WTC11 (cell line): ENCODE measurements at regions not wholly inside any gene's neighbourhood (a gene's known extent, or its start where the extent isn't known, plus 50 kb on each side); places are given as distances from the start of the nearest gene placed in this dataset.

Experiments
- ATAC-seq: fragments of 200-7000 bp; cut with Tn5 transposase; 2 replicates; pipeline ENCODE4 v1.10.0; 2021; ENCODE audit warnings: mild to moderate bottlenecking, moderate library complexity
- CTCF ChIA-PET: fragments of 300-600 bp; sonication (Branson Sonifier 250); formaldehyde crosslinking; loops from one replicate; lab custom pipeline; 2021; ENCODE audit warnings: antibody characterized with exemption; lab: Charles Lee
- POLR2A ChIA-PET: fragments of 350-600 bp; sonication (Branson Sonifier 250); formaldehyde crosslinking; loops from one replicate; lab custom pipeline; 2021; ENCODE audit warnings: antibody characterized with exemption; lab: Charles Lee
- DNase-seq: peaks from one replicate; pipeline ENCODE4 v3.0.0; 2021; ENCODE audit warnings: low spot score
- H3K27ac Mint-ChIP-seq: 2 replicates; pipeline ENCODE4 v1.8.0; 2021; ENCODE audit warnings: mixed read lengths
- H3K27me3 Mint-ChIP-seq: 2 replicates; pipeline ENCODE4 v1.8.0; 2021; ENCODE audit warnings: low read depth, mild to moderate bottlenecking, moderate library complexity, mixed read lengths
- H3K36me3 Mint-ChIP-seq: 2 replicates; pipeline ENCODE4 v1.8.0; 2021; ENCODE audit warnings: mixed read lengths
- H3K4me1 Mint-ChIP-seq: 2 replicates; pipeline ENCODE4 v1.8.0; 2022; ENCODE audit warnings: mixed read lengths
- H3K4me3 Mint-ChIP-seq: 2 replicates; pipeline ENCODE4 v1.8.0; 2021; ENCODE audit warnings: mild to moderate bottlenecking, moderate library complexity, mixed read lengths
- H3K9me3 Mint-ChIP-seq: 2 replicates; pipeline ENCODE4 v1.8.0; 2021; ENCODE audit warnings: mixed read lengths
- CREB1 ChIP-seq: sonication (generic); formaldehyde crosslinking; IDR thresholded peaks from 2 replicates; pipeline ENCODE4 v1.8.0; 2023; ENCODE audit warnings: mild to moderate bottlenecking, missing genetic modification reagents
- ETV6 ChIP-seq: sonication (generic); formaldehyde crosslinking; IDR thresholded peaks from 2 replicates; pipeline ENCODE4 v1.8.1; 2022; ENCODE audit warnings: mild to moderate bottlenecking, missing genetic modification reagents
- IRF2 ChIP-seq: sonication (generic); formaldehyde crosslinking; IDR thresholded peaks from 2 replicates; pipeline ENCODE4 v1.8.0; 2022; ENCODE audit warnings: low read depth, missing genetic modification reagents, borderline replicate concordance
- JAZF1 ChIP-seq: fragments of 250-450 bp; sonication (Bioruptor Pico); IDR thresholded peaks from 2 replicates; pipeline ENCODE4 v1.9.0; 2021; ENCODE audit warnings: moderate library complexity, mild to moderate bottlenecking, inconsistent platforms
- MYBL2 ChIP-seq: sonication (generic); formaldehyde crosslinking; IDR thresholded peaks from 2 replicates; pipeline ENCODE4 v1.8.1; 2023; ENCODE audit warnings: mild to moderate bottlenecking, moderate library complexity, missing genetic modification reagents
- NFATC4 ChIP-seq: fragments of 250-450 bp; sonication (Bioruptor Pico); IDR thresholded peaks from 2 replicates; pipeline ENCODE4 v1.9.0; 2021; ENCODE audit warnings: mild to moderate bottlenecking
- NR2C2 ChIP-seq: sonication (generic); formaldehyde crosslinking; IDR thresholded peaks from 2 replicates; pipeline ENCODE4 v1.8.0; 2022; ENCODE audit warnings: mild to moderate bottlenecking, missing genetic modification reagents
- NR3C1 ChIP-seq: sonication (generic); formaldehyde crosslinking; conservative IDR thresholded peaks from 2 replicates; pipeline ENCODE4 v1.8.1; 2023; ENCODE audit warnings: low read depth, mild to moderate bottlenecking, missing genetic modification reagents
- PRRX2 ChIP-seq: fragments of 250-450 bp; sonication (Bioruptor Pico); IDR thresholded peaks from 2 replicates; pipeline ENCODE4 v1.8.0; 2021; ENCODE audit warnings: mild to moderate bottlenecking
- RORB ChIP-seq: fragments of 250-450 bp; sonication (Bioruptor Pico); IDR thresholded peaks from 2 replicates; pipeline ENCODE4 v1.9.0; 2021; ENCODE audit warnings: mild to moderate bottlenecking
- TEAD1 ChIP-seq: sonication (generic); formaldehyde crosslinking; IDR thresholded peaks from 2 replicates; pipeline ENCODE4 v1.8.0; 2022; ENCODE audit warnings: mild to moderate bottlenecking, missing genetic modification reagents
- ZNF317 ChIP-seq: sonication (generic); formaldehyde crosslinking; IDR thresholded peaks from 2 replicates; pipeline ENCODE4 v1.8.1; 2023; ENCODE audit warnings: low read depth, mild to moderate bottlenecking, moderate library complexity, missing genetic modification reagents, borderline replicate concordance
- ZNF396 ChIP-seq: fragments of 250-450 bp; sonication (Bioruptor Pico); IDR thresholded peaks from 2 replicates; pipeline ENCODE4 v1.8.0; 2021; ENCODE audit warnings: mild to moderate bottlenecking, moderate library complexity, borderline replicate concordance
- ZNF416 ChIP-seq: fragments of 250-450 bp; sonication (Bioruptor Pico); IDR thresholded peaks from 2 replicates; pipeline ENCODE4 v1.9.0; 2021; ENCODE audit warnings: mild to moderate bottlenecking, inconsistent platforms
- TF ChIP-seq, protein P1 (sequence below): fragments of 200-600 bp; IDR thresholded peaks from 2 replicates; pipeline ENCODE4 v1.8.0; 2022; ENCODE audit warnings: antibody characterized with exemption
- TF ChIP-seq, protein P2 (sequence below): fragments of 250-450 bp; sonication (Bioruptor Pico); IDR thresholded peaks from 2 replicates; pipeline ENCODE4 v2.1.2; 2022; ENCODE audit warnings: mild to moderate bottlenecking, moderate library complexity
- TF ChIP-seq, protein P3 (sequence below): sonication (generic); formaldehyde crosslinking; IDR thresholded peaks from 2 replicates; pipeline ENCODE4 v1.8.0; 2022; ENCODE audit warnings: mild to moderate bottlenecking, missing genetic modification reagents
- TF ChIP-seq, protein P4 (sequence below): sonication (generic); formaldehyde crosslinking; IDR thresholded peaks from 2 replicates; pipeline ENCODE4 v1.8.1; 2022; ENCODE audit warnings: low read depth, missing genetic modification reagents, borderline replicate concordance
- TF ChIP-seq, protein P5 (sequence below): fragments of 250-450 bp; sonication (Bioruptor Pico); IDR thresholded peaks from 2 replicates; pipeline ENCODE4 v1.9.0; 2021; ENCODE audit warnings: mild to moderate bottlenecking
- TF ChIP-seq, protein P6 (sequence below): sonication (generic); formaldehyde crosslinking; IDR thresholded peaks from 2 replicates; pipeline ENCODE4 v1.8.0; 2022; ENCODE audit warnings: missing genetic modification reagents
- TF ChIP-seq, protein P7 (sequence below): sonication (generic); formaldehyde crosslinking; IDR thresholded peaks from 2 replicates; pipeline ENCODE4 v1.8.0; 2023; ENCODE audit warnings: missing genetic modification reagents
- TF ChIP-seq, protein P8 (sequence below): sonication (generic); formaldehyde crosslinking; IDR thresholded peaks from 2 replicates; pipeline ENCODE4 v1.8.0; 2022; ENCODE audit warnings: mild to moderate bottlenecking, missing genetic modification reagents

DNA sequence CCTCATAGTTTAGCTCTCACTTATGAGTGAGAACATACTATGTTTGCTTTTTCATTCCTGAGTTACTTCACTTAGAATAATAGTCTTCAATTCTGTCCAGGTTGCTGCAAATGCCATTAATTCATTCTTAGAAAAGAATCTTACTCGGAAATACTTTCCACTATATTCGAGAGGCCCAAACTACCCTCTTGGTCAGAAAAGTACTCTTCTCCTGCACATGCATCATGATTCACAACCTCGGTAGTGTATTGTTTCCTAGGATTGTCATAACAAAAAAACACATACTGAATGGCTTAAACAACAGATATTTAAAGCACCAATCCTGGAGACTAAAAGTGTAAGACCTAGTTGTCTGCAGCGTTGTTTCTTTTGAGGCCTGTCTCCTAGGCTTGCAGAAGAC lies 364.0 kb upstream of the SLC14A2 start:
- POLR2A ChIA-PET = no interaction called here

DNA sequence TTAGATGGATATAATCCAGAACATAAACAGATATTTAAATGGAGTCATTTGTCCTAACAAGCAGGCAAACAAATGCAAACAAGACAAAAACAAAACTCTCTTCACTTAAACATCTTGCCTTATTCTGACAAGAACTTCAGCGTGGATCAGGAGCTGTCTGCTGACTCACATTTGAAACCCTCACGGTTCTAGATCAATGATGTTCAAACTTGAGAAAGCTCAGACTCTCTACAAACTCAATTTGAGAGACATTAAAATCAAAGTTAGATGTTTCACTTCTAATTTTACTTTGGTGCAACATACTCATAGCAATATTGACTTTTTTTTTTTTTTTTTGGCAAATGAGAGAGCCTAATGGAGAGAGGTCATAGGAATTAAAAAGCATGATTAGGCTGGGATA lies 362.8 kb upstream of the SLC14A2 start:
- H3K27me3 Mint-ChIP-seq = no peaks in the 10 kb centered on the region
- ChIA-PET CTCF (no interaction called here), POLR2A (no interaction called here)
- ATAC-seq (no peak), DNase-seq (no peak)
- H3K9me3 Mint-ChIP-seq = no peaks in the 10 kb centered on the region
- H3K36me3 Mint-ChIP-seq = no peaks in the 10 kb centered on the region
- H3K27ac Mint-ChIP-seq = no peak overlapping the region
- TF ChIP-seq JAZF1 (CRISPR knock-in tag) = no peak
- TF ChIP-seq MYBL2 (CRISPR knock-in tag) = no peak
- TF ChIP-seq RORB (CRISPR knock-in tag) = no peak
- TF ChIP-seq ZNF396 (CRISPR knock-in tag) = no peak
- TF ChIP-seq NFATC4 (CRISPR knock-in tag) = no peak
- TF ChIP-seq, protein P1, sequence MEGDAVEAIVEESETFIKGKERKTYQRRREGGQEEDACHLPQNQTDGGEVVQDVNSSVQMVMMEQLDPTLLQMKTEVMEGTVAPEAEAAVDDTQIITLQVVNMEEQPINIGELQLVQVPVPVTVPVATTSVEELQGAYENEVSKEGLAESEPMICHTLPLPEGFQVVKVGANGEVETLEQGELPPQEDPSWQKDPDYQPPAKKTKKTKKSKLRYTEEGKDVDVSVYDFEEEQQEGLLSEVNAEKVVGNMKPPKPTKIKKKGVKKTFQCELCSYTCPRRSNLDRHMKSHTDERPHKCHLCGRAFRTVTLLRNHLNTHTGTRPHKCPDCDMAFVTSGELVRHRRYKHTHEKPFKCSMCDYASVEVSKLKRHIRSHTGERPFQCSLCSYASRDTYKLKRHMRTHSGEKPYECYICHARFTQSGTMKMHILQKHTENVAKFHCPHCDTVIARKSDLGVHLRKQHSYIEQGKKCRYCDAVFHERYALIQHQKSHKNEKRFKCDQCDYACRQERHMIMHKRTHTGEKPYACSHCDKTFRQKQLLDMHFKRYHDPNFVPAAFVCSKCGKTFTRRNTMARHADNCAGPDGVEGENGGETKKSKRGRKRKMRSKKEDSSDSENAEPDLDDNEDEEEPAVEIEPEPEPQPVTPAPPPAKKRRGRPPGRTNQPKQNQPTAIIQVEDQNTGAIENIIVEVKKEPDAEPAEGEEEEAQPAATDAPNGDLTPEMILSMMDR = no peak
- no peak for TF ChIP-seq IRF2
- TF ChIP-seq, protein P2, sequence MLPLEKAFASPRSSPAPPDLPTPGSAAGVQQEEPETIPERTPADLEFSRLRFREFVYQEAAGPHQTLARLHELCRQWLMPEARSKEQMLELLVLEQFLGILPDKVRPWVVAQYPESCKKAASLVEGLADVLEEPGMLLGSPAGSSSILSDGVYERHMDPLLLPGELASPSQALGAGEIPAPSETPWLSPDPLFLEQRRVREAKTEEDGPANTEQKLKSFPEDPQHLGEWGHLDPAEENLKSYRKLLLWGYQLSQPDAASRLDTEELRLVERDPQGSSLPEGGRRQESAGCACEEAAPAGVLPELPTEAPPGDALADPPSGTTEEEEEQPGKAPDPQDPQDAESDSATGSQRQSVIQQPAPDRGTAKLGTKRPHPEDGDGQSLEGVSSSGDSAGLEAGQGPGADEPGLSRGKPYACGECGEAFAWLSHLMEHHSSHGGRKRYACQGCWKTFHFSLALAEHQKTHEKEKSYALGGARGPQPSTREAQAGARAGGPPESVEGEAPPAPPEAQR (CRISPR knock-in tag) = no peak
- TF ChIP-seq, protein P3, sequence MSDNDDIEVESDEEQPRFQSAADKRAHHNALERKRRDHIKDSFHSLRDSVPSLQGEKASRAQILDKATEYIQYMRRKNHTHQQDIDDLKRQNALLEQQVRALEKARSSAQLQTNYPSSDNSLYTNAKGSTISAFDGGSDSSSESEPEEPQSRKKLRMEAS (CRISPR knock-in tag) = no peak
- TF ChIP-seq, protein P4, sequence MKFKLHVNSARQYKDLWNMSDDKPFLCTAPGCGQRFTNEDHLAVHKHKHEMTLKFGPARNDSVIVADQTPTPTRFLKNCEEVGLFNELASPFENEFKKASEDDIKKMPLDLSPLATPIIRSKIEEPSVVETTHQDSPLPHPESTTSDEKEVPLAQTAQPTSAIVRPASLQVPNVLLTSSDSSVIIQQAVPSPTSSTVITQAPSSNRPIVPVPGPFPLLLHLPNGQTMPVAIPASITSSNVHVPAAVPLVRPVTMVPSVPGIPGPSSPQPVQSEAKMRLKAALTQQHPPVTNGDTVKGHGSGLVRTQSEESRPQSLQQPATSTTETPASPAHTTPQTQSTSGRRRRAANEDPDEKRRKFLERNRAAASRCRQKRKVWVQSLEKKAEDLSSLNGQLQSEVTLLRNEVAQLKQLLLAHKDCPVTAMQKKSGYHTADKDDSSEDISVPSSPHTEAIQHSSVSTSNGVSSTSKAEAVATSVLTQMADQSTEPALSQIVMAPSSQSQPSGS (CRISPR knock-in tag) = no peak
- no peak for TF ChIP-seq ZNF317 (CRISPR knock-in tag)
- no peak for TF ChIP-seq CREB1 (CRISPR knock-in tag)
- TF ChIP-seq, protein P5, sequence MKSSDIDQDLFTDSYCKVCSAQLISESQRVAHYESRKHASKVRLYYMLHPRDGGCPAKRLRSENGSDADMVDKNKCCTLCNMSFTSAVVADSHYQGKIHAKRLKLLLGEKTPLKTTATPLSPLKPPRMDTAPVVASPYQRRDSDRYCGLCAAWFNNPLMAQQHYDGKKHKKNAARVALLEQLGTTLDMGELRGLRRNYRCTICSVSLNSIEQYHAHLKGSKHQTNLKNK (CRISPR knock-in tag) = no peak
- TF ChIP-seq, protein P6, sequence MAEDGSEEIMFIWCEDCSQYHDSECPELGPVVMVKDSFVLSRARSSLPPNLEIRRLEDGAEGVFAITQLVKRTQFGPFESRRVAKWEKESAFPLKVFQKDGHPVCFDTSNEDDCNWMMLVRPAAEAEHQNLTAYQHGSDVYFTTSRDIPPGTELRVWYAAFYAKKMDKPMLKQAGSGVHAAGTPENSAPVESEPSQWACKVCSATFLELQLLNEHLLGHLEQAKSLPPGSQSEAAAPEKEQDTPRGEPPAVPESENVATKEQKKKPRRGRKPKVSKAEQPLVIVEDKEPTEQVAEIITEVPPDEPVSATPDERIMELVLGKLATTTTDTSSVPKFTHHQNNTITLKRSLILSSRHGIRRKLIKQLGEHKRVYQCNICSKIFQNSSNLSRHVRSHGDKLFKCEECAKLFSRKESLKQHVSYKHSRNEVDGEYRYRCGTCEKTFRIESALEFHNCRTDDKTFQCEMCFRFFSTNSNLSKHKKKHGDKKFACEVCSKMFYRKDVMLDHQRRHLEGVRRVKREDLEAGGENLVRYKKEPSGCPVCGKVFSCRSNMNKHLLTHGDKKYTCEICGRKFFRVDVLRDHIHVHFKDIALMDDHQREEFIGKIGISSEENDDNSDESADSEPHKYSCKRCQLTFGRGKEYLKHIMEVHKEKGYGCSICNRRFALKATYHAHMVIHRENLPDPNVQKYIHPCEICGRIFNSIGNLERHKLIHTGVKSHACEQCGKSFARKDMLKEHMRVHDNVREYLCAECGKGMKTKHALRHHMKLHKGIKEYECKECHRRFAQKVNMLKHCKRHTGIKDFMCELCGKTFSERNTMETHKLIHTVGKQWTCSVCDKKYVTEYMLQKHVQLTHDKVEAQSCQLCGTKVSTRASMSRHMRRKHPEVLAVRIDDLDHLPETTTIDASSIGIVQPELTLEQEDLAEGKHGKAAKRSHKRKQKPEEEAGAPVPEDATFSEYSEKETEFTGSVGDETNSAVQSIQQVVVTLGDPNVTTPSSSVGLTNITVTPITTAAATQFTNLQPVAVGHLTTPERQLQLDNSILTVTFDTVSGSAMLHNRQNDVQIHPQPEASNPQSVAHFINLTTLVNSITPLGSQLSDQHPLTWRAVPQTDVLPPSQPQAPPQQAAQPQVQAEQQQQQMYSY (CRISPR knock-in tag) = no peak
- TF ChIP-seq TEAD1 (CRISPR knock-in tag) = no peak
- TF ChIP-seq, protein P7, sequence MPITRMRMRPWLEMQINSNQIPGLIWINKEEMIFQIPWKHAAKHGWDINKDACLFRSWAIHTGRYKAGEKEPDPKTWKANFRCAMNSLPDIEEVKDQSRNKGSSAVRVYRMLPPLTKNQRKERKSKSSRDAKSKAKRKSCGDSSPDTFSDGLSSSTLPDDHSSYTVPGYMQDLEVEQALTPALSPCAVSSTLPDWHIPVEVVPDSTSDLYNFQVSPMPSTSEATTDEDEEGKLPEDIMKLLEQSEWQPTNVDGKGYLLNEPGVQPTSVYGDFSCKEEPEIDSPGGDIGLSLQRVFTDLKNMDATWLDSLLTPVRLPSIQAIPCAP (CRISPR knock-in tag) = no peak
- TF ChIP-seq NR2C2 = no peak
- no peak for TF ChIP-seq ETV6 (CRISPR knock-in tag)
- peaks cover 8% of the 10 kb centered on the region; the same call in 1 of the 2 replicates for H3K4me1 Mint-ChIP-seq
- H3K4me3 Mint-ChIP-seq = no peak overlapping the region

More for the DNA sequence above, 364.0 kb upstream of the SLC14A2 start:
- H3K27me3 Mint-ChIP-seq = no peaks in the 10 kb centered on the region
- ATAC-seq = no peak
- H3K27ac Mint-ChIP-seq = no peak overlapping the region
- H3K4me1 Mint-ChIP-seq = peaks cover 8% of the 10 kb centered on the region; the same call in 1 of the 2 replicates
- no peaks in the 10 kb centered on the region for H3K9me3 Mint-ChIP-seq
- H3K4me3 Mint-ChIP-seq = no peak overlapping the region
- TF ChIP-seq IRF2 (no peak), NR2C2 (no peak), MYBL2 (CRISPR knock-in tag) (no peak), PRRX2 (CRISPR knock-in tag) (no peak), NR3C1 (CRISPR knock-in tag) (no peak), ZNF416 (CRISPR knock-in tag) (no peak), RORB (CRISPR knock-in tag) (no peak), JAZF1 (CRISPR knock-in tag) (no peak)
- TF ChIP-seq, protein P8, sequence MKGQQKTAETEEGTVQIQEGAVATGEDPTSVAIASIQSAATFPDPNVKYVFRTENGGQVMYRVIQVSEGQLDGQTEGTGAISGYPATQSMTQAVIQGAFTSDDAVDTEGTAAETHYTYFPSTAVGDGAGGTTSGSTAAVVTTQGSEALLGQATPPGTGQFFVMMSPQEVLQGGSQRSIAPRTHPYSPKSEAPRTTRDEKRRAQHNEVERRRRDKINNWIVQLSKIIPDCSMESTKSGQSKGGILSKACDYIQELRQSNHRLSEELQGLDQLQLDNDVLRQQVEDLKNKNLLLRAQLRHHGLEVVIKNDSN (CRISPR knock-in tag) = no peak
- TF ChIP-seq, all 79 proteins: peak for 0
- no peak for DNase-seq
- CTCF ChIA-PET = no interaction called here
- H3K36me3 Mint-ChIP-seq = no peaks in the 10 kb centered on the region
